Spleen (tissue), 11 donors: ENCODE measurements at regions not wholly inside any gene's neighbourhood (a gene's known extent, or its start where the extent isn't known, plus 50 kb on each side); places are given as distances from the start of the nearest gene placed in this dataset.

Experiments used
- DNase-seq: peaks from one replicate; pipeline ENCODE4 v3.0.0-alpha.2; 2020
- H3K27ac ChIP-seq, 8 donors: fragments of 200-600 bp; sonication (generic) in 7 of 8; 1 replicate in 4 of 8; 2 replicates in 4 of 8; pipeline versions ENCODE4 v1.5.0 to v1.8.0; 2016 to 2021; ENCODE audit warnings: inconsistent platforms in 4 of 8, mild to moderate bottlenecking in 4 of 8, moderate library complexity in 1 of 8
- H3K27me3 ChIP-seq, 7 donors: fragments of 200-600 bp; sonication (generic) in 6 of 7; replicated peaks in 1 of 7; 1 replicate in 4 of 7; 2 replicates in 3 of 7; pipeline versions ENCODE4 v1.5.0 to v1.8.0; 2016 to 2021; ENCODE audit warnings: inconsistent platforms in 3 of 7, mild to moderate bottlenecking in 1 of 7
- H3K36me3 ChIP-seq, 6 donors: fragments of 200-600 bp; sonication (generic) in 5 of 6; 1 replicate in 4 of 6; 2 replicates in 2 of 6; pipeline versions ENCODE4 v1.5.0 to v1.8.0; 2016 to 2021; ENCODE audit warnings: inconsistent platforms in 2 of 6
- H3K4me1 ChIP-seq, 6 donors: fragments of 200-600 bp; sonication (generic) in 5 of 6; 1 replicate in 3 of 6; 2 replicates in 3 of 6; pipeline versions ENCODE4 v1.5.0 to v1.8.0; 2016 to 2021; ENCODE audit warnings: inconsistent platforms in 3 of 6
- H3K4me3 ChIP-seq, 8 donors: fragments of 200-600 bp; sonication (generic) in 7 of 8; 1 replicate in 4 of 8; 2 replicates in 4 of 8; pipeline versions ENCODE4 v1.5.0 to v1.8.0; 2016 to 2021; ENCODE audit warnings: inconsistent platforms in 4 of 8, mild to moderate bottlenecking in 4 of 8, moderate library complexity in 2 of 8
- H3K9me3 ChIP-seq, 8 donors: fragments of 200-600 bp; sonication (generic) in 7 of 8; 1 replicate in 4 of 8; 2 replicates in 4 of 8; pipeline versions ENCODE4 v1.5.0 to v1.8.0; 2016 to 2021; ENCODE audit warnings: inconsistent platforms in 4 of 8
- POLR2A ChIP-seq, 3 donors: fragments of 450-650 bp; IDR thresholded peaks; one replicate each; pipeline ENCODE4 v1.5.1; 2017; ENCODE audit warnings: antibody characterized with exemption in 3 of 3, mild to moderate bottlenecking in 1 of 3
- POLR2AphosphoS5 ChIP-seq, 3 donors: sonication (generic); formaldehyde crosslinking; IDR thresholded peaks; one replicate each; pipeline ENCODE4 v1.5.1; 2017; ENCODE audit warnings: antibody characterized with exemption in 3 of 3
- WGBS, 5 donors: extraction: QIAGEN DNeasy Blood & Tissue Kit in 3 of 5; methylation state at CpG; one replicate each; pipeline versions ENCODE4 v1.1.5 to v1.1.7; 2013 to 2018; 5-methylcytosine and 5-hydroxymethylcytosine counted together
- intact Hi-C: fragments of 100-400 bp; cut with DNase I; formaldehyde crosslinking; loops from one replicate; pipeline ENCODE4 v1.15.0; 2023; ENCODE audit warnings: low total_unique reads
- TF ChIP-seq, protein P1 (sequence below), 11 experiments: fragments of 200-600 bp in 7 of 11; fragments of 450-650 bp in 4 of 11; sonication (generic) in 4 of 11; IDR thresholded peaks in 8 of 11; conservative IDR thresholded peaks in 3 of 11; 1 replicate in 7 of 11; 2 replicates in 4 of 11; pipeline versions ENCODE4 v1.4.0 to v1.8.0; 2016 to 2021; ENCODE audit warnings: antibody characterized with exemption in 11 of 11, inconsistent platforms in 4 of 11, mild to moderate bottlenecking in 1 of 11
- donor health status: healthy with polysubstance abuse.
- donor health status: DM: no; HTN: no; CAD: no; lungs with moderate emphysema.
- donor health status: DM: no; HTN: no; CAD: no.
- donor health status: Bipolar disorder and iron deficiency.
- donor health status: healthy.
- donor health status: DM: no; HTN: no; CAD: no.
- donor health status: DM: yes; HTN: yes; CAD: no.

DNA sequence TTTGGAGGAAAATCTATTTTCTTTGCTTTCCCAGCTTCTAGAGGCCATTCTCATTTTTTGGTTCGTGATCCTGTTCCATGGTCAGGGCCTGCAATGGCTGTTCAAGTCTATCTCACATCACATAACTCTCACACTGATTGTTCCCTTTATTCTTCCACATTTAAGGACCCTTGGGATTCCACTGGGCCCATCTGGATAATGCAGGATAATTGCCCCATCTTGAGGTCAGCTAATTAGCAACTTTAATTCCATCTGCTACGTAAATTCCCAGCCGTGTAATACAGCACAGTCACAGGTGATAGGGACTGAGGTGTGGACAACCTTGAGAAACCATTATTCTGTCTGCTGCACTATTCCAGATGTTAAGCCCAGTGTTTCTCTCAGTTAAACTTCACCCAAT is 311.6 kb upstream of the CNTN4 start:
- TF ChIP-seq, protein P1, sequence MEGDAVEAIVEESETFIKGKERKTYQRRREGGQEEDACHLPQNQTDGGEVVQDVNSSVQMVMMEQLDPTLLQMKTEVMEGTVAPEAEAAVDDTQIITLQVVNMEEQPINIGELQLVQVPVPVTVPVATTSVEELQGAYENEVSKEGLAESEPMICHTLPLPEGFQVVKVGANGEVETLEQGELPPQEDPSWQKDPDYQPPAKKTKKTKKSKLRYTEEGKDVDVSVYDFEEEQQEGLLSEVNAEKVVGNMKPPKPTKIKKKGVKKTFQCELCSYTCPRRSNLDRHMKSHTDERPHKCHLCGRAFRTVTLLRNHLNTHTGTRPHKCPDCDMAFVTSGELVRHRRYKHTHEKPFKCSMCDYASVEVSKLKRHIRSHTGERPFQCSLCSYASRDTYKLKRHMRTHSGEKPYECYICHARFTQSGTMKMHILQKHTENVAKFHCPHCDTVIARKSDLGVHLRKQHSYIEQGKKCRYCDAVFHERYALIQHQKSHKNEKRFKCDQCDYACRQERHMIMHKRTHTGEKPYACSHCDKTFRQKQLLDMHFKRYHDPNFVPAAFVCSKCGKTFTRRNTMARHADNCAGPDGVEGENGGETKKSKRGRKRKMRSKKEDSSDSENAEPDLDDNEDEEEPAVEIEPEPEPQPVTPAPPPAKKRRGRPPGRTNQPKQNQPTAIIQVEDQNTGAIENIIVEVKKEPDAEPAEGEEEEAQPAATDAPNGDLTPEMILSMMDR (IDR thresholded peaks at IDR 0.05 in 8 of 11, conservative IDR thresholded peaks at IDR 0.05 in 3 of 11), result no peak
- TF ChIP-seq POLR2A (IDR thresholded peaks at IDR 0.05) (no peak), POLR2AphosphoS5 (IDR thresholded peaks at IDR 0.05) (no peak)
- 79 to 84% (median 80%) methylated on average over 3 of the region's 3 CpGs for WGBS, 5 donors

DNA sequence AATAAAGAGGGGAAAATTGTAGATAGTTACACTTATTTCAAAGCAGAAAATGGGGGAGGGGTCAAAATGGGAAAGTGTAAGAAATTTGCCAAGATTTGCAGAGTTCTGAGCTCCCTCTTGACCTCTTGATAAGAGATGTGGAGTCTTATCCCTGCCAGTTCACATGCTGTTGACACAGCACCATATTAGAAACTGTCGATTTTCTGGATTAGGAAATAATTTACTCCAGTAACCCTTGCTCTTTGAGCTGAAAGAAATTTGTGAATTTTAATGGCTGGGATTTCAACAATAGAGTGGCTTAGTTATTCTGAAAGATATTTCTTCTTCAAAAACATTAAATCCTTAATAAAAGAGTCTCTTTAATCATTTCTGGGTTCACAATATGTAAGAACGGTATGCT is 306.2 kb upstream of the CNTN4 start:
- DNase-seq, result no peak
- Histone ChIP-seq H3K27ac (no peak overlapping the region), H3K4me3 (no peak overlapping the region), H3K36me3 (no peaks in the 10 kb centered on the region), H3K27me3 (no peaks in the 10 kb centered on the region), H3K4me1 (no peaks in the 10 kb centered on the region), H3K9me3 (no peaks in the 10 kb centered on the region)
- intact Hi-C loops, result no loop called here
- WGBS, 5 donors, result 73 to 87% (median 80%) methylated on average over 2 of the region's 2 CpGs
- TF ChIP-seq, protein P1 (IDR thresholded peaks at IDR 0.05 in 8 of 11, conservative IDR thresholded peaks at IDR 0.05 in 3 of 11), result no peak
- TF ChIP-seq POLR2AphosphoS5 (IDR thresholded peaks at IDR 0.05), result no peak
- TF ChIP-seq POLR2A (IDR thresholded peaks at IDR 0.05), result no peak

More for the DNA sequence above, 311.6 kb upstream of the CNTN4 start:
- Histone ChIP-seq H3K27ac (no peak overlapping the region), H3K4me3 (no peak overlapping the region), H3K9me3 (peaks cover 0 to 7% (median 0%) of the 10 kb centered on the region in 8 donors), H3K4me1 (no peaks in the 10 kb centered on the region), H3K36me3 (no peaks in the 10 kb centered on the region), H3K27me3 (no peaks in the 10 kb centered on the region)
- intact Hi-C loops, result no loop called here
- DNase-seq, result no peak

DNA sequence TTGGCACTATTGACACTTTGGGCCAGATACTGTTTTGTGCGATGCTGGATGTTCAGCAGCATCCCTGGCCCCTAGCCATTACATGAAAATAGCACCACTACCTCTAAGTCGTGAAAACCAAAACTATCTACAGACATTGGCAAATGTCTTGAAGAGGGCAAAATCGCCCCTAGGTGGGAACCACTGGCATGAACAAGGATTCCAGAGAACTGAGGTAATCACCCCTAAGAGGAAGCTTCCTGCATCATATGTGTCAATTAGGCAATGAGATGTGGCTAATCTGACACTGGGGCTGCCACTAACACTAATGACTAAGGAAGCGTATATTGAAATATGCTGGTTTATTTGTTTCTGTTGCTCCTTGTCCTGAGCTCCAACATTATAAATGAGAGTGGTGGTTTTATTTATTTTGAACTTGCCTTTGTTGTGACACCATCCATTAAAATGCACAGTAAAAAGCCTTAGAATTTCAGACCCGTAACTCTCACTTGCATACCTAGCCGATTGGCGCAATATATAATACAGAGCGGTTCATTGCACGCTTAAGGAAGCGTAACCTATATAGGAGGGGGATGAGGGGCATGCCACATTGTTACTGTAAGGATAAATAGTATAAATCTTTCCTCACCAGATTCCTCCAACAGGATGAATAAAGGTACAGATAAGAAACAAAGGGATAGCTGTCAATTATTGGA is 299.8 kb upstream of the CNTN4 start:
- Histone ChIP-seq H3K4me3 (no peak overlapping the region), H3K27me3 (no peaks in the 10 kb centered on the region), H3K9me3 (peaks cover 0 to 10% (median 7%) of the 10 kb centered on the region in 8 donors), H3K4me1 (no peaks in the 10 kb centered on the region), H3K36me3 (no peaks in the 10 kb centered on the region), H3K27ac (no peak overlapping the region)
- no peak for DNase-seq
- 84 to 95% (median 92%) methylated on average over 10 of the region's 10 CpGs for WGBS, 5 donors
- intact Hi-C loops, result no loop called here
- TF ChIP-seq POLR2AphosphoS5 (IDR thresholded peaks at IDR 0.05) (no peak), POLR2A (IDR thresholded peaks at IDR 0.05) (no peak)
- TF ChIP-seq, protein P1 (IDR thresholded peaks at IDR 0.05 in 8 of 11, conservative IDR thresholded peaks at IDR 0.05 in 3 of 11), result no peak

DNA sequence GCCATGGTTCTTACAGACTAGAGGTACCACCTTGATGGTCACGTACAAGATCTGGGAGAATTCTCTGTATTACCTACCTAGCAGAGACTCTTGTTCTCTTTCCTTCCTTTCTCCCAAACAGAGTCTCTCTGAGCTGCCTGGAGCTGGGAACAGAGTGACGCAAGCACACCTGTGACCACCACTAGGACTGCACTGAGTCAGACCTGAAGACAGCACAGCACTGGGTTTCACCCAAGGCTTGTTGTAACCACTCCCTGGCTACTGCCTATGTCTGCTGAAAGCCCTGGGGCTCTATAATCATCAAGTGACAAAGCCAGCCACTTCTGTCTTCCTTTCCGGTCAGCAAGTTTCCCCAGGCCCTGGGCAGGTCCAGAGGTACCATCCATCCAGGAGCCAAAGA is 293.3 kb upstream of the CNTN4 start:
- DNase-seq, result no peak
- intact Hi-C loops, result no loop called here
- H3K4me3 ChIP-seq, result no peak overlapping the region
- H3K27me3 ChIP-seq, result no peaks in the 10 kb centered on the region
- H3K27ac ChIP-seq, result no peak overlapping the region
- H3K9me3 ChIP-seq, result peaks cover 0 to 70% (median 57%) of the 10 kb centered on the region in 8 donors
- no peaks in the 10 kb centered on the region for H3K36me3 ChIP-seq
- TF ChIP-seq, protein P1 (IDR thresholded peaks at IDR 0.05 in 8 of 11, conservative IDR thresholded peaks at IDR 0.05 in 3 of 11), result no peak
- TF ChIP-seq POLR2AphosphoS5 (IDR thresholded peaks at IDR 0.05) (no peak), POLR2A (IDR thresholded peaks at IDR 0.05) (no peak)
- no peaks in the 10 kb centered on the region for H3K4me1 ChIP-seq
- 76 to 93% (median 88%) methylated on average over 3 of the region's 3 CpGs for WGBS, 5 donors
